Thyroid gland (tissue), 4 donors: ENCODE measurements at regions not wholly inside any gene's neighbourhood (a gene's known extent, or its start where the extent isn't known, plus 50 kb on each side); places are given as distances from the start of the nearest gene placed in this dataset.

Experiments
- CTCF ChIP-seq, 6 experiments: fragments of 200-600 bp in 3 of 6; fragments of 450-650 bp in 3 of 6; sonication (generic) in 3 of 6; IDR thresholded peaks; one replicate each; pipeline ENCODE4 v1.5.1; 2016 to 2019; ENCODE audit warnings: antibody characterized with exemption in 6 of 6, mild to moderate bottlenecking in 2 of 6, inconsistent platforms in 1 of 6, moderate library complexity in 1 of 6
- POLR2A ChIP-seq, 2 donors: fragments of 450-650 bp; IDR thresholded peaks; one replicate each; pipeline ENCODE4 v1.6.1; 2017; ENCODE audit warnings: antibody characterized with exemption in 2 of 2, mild to moderate bottlenecking in 2 of 2, moderate library complexity in 1 of 2

- TF ChIP-seq CTCF (IDR thresholded peaks at IDR 0.05): no peak
- no peak for TF ChIP-seq POLR2A (IDR thresholded peaks at IDR 0.05)
Measured at GRCh38 chr2:188678882-188679281, 295.3 kb upstream of the COL3A1 start.
